ENCODE measurements at regions not wholly inside any gene's neighbourhood (a gene's known extent, or its start where the extent isn't known, plus 50 kb on each side); places are given as distances from the start of the nearest gene placed in this dataset.

- H2BK5ac ChIP-seq (ENCODE audit: insufficient read length, low read length) = no peak overlapping the region
- Mint-ChIP-seq H3K27me3 (ENCODE audit: low read depth) (no peaks in the 10 kb centered on the region), H3K4me3 (no peak overlapping the region), H3K4me1 (peaks cover 9% of the 10 kb centered on the region in 2 experiments), H3K9me3 (no peaks in the 10 kb centered on the region), H3K27ac (no peak overlapping the region), H3K36me3 (ENCODE audit: insufficient read depth in 1 of 3, low read depth in 3 of 3) (no peaks in the 10 kb centered on the region)
- no peak overlapping the region for H3K56ac ChIP-seq (ENCODE audit: insufficient read length, low read depth, low read length)
- no peak overlapping the region for H3K18ac ChIP-seq (ENCODE audit: insufficient read length, low read depth, low read length)
- no peaks in the 10 kb centered on the region for H3K9me3 ChIP-seq (ENCODE audit: control insufficient read depth, low read depth, low read length)
- H4K5ac ChIP-seq (ENCODE audit: insufficient read length, low read depth, low read length) = no peak overlapping the region
- H4K91ac ChIP-seq (ENCODE audit: insufficient read length, low read depth, low read length) = no peak overlapping the region
- no peaks in the 10 kb centered on the region for H3K79me2 ChIP-seq (ENCODE audit: insufficient read depth, low read length)
- no peak overlapping the region for H4K8ac ChIP-seq (replicated peaks; ENCODE audit: insufficient read length, low read depth, low read length)
- no peak overlapping the region for H3K27ac ChIP-seq (ENCODE audit: insufficient read length, low read depth, low read length)
- H4K20me1 ChIP-seq (ENCODE audit: control insufficient read depth, insufficient read depth, insufficient read length) = no peaks in the 10 kb centered on the region
- no peak overlapping the region for H2BK12ac ChIP-seq (ENCODE audit: insufficient read length, low read depth, low read length)
- no peak overlapping the region for H2BK15ac ChIP-seq (ENCODE audit: low read depth, low read length)
- no peak overlapping the region for H3K4ac ChIP-seq (ENCODE audit: low read depth, low read length)
- no peaks in the 10 kb centered on the region for H3K27me3 ChIP-seq (ENCODE audit: insufficient read depth, low read length)
- no peak for DNase-seq
- no peak overlapping the region for H2BK120ac ChIP-seq (ENCODE audit: low read depth, low read length, poor library complexity, severe bottlenecking)
- no peak overlapping the region for H2AK5ac ChIP-seq (ENCODE audit: insufficient read length, low read length)
- H3K4me2 ChIP-seq (ENCODE audit: insufficient read depth, insufficient read length, low read length) = no peak overlapping the region
- no peaks in the 10 kb centered on the region for H3K79me1 ChIP-seq (ENCODE audit: insufficient read depth, low read depth, low read length, poor library complexity, severe bottlenecking)
- H3K4me1 ChIP-seq (ENCODE audit: insufficient read depth, low read length) = 0 out of 2 replicates have a peak, but pooled peaks cover 3% of the 10 kb centered on the region
- H3T11ph ChIP-seq (ENCODE audit: low read length) = no peak overlapping the region
- no peak for TF ChIP-seq CTCF (conservative IDR thresholded peaks at IDR 0.05)
- H3K23ac ChIP-seq (ENCODE audit: insufficient read length, low read depth, low read length) = no peak overlapping the region
- H2AFZ ChIP-seq (ENCODE audit: low read length) = no peak overlapping the region
- no peak overlapping the region for H3K14ac ChIP-seq (ENCODE audit: insufficient read depth, low read length)
- no peak overlapping the region for H2BK20ac ChIP-seq (ENCODE audit: low read depth, low read length, poor library complexity, severe bottlenecking)
- H3K23me2 ChIP-seq (ENCODE audit: insufficient read length, low read depth, low read length, poor library complexity, severe bottlenecking) = no peaks in the 10 kb centered on the region
- WGBS (ENCODE audit: extremely low coverage, insufficient read length, low lambda C conversion rate) = no CpG with 5 or more reads among the region's 3 CpGs
- no peak overlapping the region for H3K9ac ChIP-seq (ENCODE audit: extremely low read depth, insufficient read length, low read length)
These were observed 126.7 kb downstream of the INHBA start for GRCh38 chr7:41576166-41576565.

Data from H9 (cell line).